ENCODE measurements at regions not wholly inside any gene's neighbourhood (a gene's known extent, or its start where the extent isn't known, plus 50 kb on each side); places are given as distances from the start of the nearest gene placed in this dataset.

- TF ChIP-seq POLR2A (IDR thresholded peaks at IDR 0.05; ENCODE audit: low read depth, low read length) (no peak), POLR2AphosphoS5 (IDR thresholded peaks at IDR 0.05; ENCODE audit: insufficient read depth, low read depth, low read length) (no peak), CTCF (IDR thresholded peaks at IDR 0.05; ENCODE audit: extremely low read depth in 1 of 2, insufficient read depth in 1 of 2, low read depth in 1 of 2, low read length in 2 of 2) (no peak), MAX (IDR thresholded peaks at IDR 0.05; ENCODE audit: insufficient read depth, insufficient read length) (no peak), FOS (IDR thresholded peaks at IDR 0.05; ENCODE audit: borderline replicate concordance, insufficient read depth, low read length) (no peak), EZH2 (IDR thresholded peaks at IDR 0.05; ENCODE audit: borderline replicate concordance, low read depth, low read length, severe bottlenecking) (no peak), MYC (IDR thresholded peaks at IDR 0.05; ENCODE audit: low read depth, low read length) (no peak)
Measured at GRCh38 chr4:29566371-29566770, 1153.8 kb upstream of the PCDH7 start.

Data from endothelial cell of umbilical vein (primary cell).